ENCODE measurements at regions not wholly inside any gene's neighbourhood (a gene's known extent, or its start where the extent isn't known, plus 50 kb on each side); places are given as distances from the start of the nearest gene placed in this dataset.
"Not testable (repeated sequence)": the region's sequence is repeated elsewhere in the genome, so short reads cannot be mapped to it uniquely, and the experiment has no call there.

DNA sequence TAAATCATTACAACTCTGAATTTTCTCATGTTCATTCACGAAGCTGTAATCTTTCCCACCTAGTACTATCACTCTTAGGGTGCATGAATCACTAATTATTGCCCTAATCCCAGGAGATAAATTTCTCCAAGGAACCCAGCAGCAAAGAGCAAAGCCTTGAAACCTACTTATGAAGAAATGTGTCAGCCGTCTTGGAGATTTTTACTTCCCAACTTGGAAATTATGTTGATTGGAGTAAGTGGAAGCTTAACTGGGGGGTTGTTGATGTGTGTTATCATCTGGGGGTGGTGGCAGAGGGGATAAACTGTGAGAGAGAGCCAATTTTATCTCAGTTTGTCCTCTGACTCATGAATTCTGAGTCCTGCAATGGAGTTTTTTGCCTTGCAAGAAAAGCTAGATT lies 440.5 kb upstream of the WWC1 start:
- no peak for DNase-seq

DNA sequence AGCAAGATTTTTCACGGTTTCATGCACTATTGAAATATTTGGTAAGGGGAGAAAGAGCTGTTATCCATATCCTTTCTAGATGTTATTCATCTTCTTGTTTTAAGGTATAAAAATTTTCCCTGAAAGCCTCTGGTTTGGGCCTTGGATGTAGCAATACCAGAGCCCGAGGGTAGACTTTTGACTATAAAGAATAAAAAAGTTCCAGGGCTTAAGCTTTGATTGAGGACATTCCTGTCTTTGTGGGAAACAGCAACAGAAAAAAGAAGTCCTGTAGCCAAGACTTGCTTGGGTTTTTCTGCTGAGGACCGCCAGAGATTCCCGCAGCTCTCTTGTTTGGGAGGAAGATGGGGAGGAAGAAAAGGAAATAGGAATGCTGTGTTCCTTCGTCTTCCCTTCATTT lies 440.0 kb upstream of the WWC1 start:
- no peak for DNase-seq

DNA sequence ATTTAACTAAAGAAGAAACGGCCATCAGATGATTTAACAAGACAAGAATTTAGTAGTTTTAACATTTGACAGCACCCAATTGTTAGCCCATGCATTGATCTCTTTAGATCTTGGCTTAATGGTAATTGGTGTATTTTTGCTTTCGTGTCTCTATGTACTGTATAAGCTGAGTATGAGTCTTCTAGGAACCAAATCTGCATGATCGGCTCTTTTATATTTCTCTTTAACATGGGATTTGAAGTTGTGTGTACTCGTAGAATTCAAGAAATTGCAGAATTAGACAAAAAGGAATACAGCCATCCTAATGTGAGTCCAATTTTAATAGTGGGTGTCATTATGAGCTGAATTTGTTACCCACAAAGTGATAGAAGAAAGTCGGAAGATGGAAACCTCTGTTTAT lies 438.9 kb upstream of the WWC1 start:
- DNase-seq, result no peak

DNA sequence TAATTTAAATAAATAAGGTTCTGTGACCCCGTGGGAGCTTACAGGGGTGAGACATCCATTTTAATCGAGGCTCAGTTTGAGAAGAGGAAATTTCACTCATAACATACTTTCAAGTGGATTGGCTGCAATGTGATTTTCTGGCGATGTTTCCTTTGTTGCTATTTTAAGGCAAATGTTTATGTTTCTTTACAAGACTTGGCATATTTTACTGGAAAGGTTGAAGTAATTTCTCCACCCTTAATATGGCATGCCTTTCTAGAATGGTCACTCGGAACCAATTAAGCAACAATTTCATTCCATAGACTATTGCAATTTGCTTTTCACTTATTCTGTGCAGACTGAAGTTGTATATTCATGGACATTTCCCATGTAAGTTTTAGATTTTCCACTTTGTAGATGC lies 438.0 kb upstream of the WWC1 start:
- no peak for DNase-seq

DNA sequence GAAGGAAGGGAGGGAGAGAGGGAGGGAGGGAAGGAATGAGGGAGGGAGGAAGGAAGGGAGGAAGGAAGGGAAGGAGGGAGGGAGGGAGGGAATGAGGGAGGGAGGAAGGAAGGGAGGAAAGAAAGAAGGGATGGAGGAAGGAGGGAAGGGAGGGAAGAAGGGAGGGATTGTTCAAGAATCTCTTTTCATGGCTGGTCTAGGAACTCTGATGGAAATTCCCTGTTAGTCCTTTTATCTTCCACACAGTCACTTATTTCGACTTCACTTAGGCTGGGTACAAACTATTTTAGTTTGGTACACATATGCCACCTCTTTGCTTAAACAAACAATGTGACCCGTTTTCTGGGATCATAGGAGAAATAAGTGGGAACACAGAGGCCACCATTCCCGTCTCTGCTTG lies 435.6 kb upstream of the WWC1 start:
- DNase-seq, result no peak

DNA sequence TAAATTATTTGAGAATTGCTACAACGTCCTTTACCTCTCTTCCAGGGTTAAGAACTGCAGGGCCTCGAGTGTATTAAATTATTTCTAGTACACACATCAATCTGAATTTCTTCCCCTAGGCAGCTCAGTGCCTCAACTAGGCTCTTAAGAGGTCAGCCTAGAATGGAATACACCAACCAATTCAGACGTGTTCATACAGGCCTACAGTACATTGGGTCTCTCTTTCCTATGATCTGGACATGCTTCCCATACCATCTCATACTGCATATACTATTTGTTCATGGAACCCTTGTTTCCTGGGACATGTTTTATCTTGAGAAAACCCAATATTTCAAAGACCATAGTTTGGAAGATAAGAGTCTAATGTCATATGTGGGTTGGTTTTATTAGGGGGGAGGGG lies 434.1 kb upstream of the WWC1 start:
- no peak for DNase-seq

DNA sequence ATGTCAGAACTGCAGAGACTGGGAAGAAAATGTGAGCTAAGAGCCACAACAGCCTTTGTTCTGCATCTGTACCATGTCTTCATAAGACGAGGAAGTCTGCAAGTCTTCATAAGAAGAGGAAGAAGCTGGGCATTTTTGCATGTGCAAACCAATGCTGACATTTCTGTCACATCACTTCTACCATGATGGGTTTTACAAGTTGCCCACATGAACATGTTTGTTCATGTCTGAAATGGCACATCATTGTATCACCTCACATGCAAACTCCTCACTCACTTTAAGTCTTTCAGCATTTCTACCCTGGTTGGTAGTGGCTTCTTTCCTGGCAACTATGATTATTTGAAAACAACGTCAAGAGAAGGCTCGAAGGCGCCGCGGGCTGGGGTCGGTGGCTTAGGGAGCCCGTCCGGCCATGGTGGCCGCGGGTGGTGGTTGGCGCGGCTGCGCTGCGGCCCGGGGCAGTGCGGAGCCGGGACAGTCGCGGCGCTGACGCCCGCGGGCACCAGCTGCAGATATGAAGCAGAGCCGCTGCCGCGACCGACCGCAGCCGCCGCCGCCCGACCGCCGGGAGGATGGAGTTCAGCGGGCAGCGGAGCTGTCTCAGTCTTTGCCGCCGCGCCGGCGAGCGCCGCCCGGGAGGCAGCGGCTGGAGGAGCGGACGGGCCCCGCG lies 433.1 kb upstream of the WWC1 start:
- not testable (repeated sequence) for DNase-seq

DNA sequence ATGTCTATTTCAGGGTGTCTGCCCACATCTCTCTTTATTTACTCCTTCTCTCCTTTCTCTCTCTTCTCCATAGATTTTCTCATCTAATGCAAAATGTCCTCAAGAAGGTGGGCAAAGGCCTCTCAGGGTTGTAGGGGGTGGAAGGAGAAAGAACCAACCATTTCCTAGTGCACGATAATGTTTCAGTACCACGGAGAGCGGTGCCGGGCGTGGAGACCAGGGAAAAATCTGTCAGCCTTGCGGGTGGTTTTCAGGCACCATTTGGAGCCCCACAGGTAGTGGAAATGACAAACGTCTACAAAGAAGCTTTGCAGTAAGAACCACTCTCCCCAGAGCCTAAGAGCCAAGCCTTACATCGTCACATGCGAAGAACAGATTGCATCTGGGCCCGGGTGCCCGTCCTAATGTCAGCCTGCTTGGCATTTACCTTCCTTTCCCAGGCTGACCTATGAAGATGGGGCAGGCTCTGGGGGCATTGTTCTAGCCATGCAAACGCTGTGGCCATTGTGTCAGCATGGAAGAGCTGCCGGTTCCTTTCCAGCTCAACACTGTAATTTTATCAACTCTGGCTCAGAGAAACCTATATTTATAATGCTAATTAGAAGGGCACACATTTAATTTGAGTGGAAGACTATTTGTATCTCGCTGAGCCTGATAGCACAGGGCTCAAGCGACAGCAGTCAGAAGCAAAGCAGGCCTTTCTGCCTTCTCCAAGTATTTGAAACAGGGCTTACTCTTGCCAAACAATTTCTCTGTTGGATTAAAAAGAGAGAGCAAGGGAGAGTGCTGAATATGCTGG lies 430.1 kb upstream of the WWC1 start:
- no peak for DNase-seq

DNA sequence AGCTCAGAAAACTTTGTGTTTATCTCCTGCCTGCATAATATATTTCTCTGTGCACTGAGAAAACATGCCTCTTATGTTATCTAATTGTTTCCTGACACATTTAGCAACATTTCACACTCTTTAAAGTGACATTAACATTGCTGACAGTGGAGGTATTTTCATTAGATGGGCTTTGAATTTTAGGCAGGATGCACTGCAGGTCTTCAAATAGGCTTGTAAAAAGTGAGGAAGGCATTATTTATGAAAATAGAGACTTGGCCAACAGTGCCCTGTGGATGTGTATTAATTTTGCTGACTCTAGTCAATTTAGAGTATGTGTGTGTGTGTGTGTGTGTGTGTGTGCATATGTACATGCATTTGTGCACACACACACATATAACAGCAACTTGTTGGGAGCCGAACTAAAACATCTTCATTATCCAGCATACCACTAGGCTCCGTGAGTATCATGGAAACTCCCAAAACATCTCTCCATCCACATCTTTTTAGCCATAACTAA lies 429.5 kb upstream of the WWC1 start:
- DNase-seq, result no peak

DNA sequence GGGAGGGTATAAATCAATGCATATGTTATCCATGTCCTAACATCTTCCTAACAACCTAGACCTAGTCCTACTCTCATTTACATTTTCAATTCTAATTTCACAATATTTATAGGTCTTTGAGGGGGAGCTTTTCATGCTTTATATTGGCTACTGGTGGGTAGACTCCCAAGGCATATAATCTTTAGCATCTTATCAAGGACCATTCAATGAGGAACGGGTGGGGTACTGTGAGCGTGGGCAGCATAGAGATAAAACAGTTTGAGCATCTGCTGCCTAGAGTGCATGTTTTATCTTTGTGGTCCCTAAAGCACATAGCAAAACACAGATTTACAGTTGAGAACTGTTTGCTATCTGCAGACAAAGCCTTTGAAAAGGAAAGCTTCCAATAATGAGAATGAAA lies 427.6 kb upstream of the WWC1 start:
- DNase-seq, result no peak

DNA sequence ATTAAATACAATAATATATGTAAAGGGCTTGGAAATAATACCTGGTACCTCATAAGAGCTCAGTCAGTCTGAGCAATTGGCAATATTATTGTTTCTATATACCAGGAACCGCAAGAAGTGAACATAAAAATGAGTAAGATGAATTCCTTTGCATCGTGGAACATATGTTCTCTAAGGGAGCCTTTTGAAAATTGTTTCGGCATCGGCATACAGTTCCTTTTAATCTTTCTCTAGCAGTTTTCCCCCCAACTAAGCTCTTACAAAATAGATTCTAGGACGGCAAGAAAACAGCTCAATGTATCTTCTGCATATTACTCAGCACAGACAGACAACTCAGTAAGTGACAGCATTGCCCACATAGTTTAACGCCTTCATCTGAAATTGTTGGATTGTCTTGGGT lies 426.6 kb upstream of the WWC1 start:
- no peak for DNase-seq

DNA sequence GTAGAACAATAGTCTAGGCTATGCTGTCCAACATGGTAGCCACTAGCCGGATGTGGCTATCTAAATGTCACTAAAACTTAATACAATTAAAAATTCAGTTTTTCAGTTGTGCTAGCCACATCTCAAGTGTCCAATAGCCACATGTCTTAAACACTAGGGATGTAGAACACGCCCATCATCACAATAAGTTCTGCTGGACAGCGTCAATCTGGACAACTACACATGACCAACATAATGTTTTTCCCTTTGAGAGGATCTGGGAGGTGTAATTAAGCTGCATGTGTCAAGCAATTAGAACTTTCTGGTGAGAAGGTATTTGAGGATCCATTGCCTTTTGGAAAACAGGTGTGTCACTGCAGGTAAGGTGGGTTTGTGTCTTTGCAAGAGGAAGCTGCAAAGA lies 424.6 kb upstream of the WWC1 start:
- DNase-seq, result no peak

DNA sequence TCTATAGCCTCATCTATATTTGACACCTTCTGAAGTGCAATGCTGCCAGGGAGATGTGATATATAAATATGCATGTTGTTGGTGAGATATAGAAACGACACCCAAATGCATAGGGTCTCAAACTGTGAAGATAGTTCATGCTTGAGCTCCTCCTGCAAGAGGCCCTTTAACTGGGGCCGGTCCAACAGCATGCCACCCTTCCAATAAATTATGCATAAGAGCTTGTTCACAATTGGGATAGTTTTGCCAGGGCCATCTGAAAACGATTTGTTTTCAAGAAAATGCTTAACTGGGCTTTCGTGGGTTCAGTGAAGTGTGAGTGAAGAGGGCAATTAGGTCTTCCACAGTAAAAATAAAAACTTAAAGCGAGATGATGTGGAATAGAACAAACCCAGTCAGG lies 424.2 kb upstream of the WWC1 start:
- DNase-seq, result no peak

DNA sequence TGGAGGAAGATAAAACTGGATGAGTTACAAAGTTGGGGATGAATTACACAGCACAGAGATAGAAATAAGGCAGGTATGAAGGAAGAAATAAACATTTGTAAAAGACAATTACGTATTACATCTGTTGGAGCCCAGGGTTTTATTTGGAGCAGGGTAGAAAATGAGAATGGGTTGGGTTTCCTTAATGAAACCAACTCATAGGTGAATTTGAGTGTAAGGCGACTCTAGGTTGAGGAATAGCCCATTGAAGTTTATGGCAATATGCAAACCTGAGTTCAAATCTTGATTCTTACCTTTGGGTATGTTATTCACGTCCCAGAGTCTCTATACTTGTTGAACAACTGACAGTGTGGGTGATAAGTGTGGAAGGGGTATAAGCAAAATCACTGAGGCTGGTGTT lies 422.3 kb upstream of the WWC1 start:
- no peak for DNase-seq

DNA sequence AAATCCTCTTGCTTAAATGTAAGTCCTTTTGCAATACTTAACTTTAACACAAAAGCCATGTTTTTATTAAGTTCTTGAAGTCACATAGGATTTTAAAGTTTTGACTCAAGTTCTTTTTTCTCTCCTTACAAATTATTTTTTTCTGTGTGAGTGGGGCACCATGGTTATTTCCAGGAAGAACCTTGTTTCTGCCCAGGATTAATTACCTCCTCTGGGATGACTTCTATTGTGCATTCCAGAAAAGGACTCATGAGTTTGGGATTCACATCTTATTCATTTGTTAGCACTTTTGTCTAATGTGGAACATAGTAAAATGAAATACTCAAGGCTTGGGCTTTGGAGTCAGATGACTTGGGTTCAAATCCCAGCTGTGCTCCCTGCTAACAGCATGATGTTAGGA lies 421.4 kb upstream of the WWC1 start:
- DNase-seq, result no peak

DNA sequence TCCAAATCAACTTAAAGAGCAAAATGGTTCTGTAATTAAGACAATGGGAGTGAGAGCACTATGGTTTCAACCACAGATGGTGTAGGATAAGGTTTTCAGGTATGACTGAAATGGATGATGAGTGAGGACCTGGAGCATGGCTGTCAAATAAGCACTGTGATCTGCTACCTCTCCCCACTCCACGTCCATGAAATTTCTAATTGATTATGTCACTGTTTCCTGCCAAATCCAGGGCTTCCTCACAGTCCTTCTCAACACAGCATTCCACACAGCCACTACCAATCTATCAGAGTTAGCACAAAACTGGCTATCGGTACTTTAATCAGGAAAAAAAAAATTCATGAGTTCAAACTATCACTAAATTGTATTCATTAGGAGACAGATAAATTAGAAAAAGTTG lies 420.4 kb upstream of the WWC1 start:
- DNase-seq, result no peak

DNA sequence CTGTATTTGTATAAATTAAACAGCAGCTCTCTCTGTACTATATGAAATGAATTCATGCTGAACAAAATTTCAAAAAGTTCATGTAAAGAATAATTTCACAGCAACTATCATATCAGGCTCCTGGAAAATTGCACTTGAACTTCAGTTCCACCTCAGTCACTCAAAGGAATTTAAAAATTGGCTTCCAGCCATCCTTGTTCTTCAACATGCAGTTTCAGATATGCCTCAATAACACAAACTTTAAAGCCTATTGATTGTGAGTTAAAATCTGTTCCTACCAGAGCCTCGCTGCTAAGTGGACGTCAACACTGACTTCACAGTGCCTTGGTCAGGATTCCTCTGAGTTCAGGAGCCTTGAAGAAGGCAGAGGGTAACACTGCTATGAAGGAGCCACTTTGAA lies 418.7 kb upstream of the WWC1 start:
- no peak for DNase-seq

DNA sequence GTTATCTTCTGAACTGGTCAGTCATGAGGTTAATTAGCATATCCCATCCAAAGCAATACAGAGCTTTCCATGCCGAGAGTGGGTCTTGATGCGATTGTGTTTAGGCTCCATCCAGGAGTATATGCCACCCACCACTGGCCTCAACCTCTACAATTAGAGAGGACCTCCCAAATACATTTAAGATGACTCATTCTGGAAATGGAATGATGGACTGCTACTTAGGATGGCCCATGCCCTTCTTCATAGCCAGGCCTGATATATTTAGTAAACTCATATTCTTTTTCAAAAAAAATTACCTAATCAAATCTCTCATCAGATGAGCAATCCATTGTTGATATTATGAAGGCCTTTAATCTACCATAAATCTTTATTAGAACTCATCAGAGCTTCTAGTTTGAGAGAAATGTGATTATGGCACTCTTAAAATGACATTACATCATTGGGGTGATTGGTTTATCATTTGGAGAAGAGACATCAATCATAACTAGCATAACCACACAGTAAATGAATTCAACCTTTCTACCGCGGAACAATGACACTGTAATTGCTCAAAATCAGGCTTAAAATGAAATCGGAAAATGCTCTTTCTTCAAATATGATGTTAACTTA lies 414.2 kb upstream of the WWC1 start:
- no peak for DNase-seq

DNA sequence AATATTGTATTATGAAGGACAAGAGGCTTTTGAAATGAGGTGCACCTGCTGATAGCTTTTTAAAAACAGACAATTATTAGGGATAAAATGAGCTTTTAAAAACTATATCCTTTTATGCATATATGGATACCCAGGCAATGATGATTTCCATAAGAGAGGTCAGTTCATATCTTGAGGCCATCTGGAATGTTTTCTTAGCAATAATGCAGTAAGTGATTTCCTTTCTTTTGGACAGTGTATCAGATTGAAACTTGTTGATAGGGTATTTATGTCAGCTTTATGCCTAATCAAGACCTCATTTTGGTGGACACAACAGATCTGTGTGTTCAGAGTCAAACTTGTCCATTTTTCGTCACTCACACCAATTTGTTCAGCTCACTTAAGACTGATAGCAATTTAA lies 413.5 kb upstream of the WWC1 start:
- no peak for DNase-seq

DNA sequence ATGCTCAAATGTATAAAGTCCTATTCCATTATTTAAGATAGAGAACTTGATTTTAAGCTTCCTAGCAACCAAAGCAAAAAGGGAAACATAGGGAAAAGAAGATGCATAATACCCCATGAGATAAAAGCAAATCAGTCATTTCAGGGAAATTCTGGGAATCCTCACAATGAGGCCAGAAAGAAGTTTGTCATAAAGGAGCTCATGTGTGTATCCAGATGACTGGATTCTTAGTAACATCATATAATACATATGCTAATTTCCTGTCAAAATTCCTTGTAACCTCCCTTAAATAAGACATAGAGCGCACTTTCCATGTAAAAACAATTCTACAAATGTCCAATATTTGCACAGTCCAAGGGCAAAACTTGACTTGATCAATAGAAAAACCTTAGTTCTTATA lies 411.0 kb upstream of the WWC1 start:
- DNase-seq, result no peak

DNA sequence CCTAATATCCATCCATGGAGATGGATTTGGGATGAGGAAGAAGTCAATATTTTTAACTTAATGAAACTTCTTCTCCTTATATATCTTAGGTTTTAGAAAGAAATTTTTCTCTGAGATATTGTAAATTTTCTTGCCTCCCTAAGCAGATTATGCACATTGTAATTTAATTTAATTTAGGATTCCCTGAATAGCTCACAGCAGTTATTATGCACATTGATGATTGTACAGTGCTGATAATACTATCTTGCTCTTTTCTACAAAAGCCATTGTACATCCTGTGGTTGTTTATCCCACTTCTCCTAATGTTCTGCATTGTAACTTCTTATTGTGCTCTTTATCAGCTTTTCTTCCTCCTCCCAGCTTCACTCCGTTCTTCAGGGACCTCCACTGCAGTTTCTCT lies 410.4 kb upstream of the WWC1 start:
- no peak for DNase-seq

DNA sequence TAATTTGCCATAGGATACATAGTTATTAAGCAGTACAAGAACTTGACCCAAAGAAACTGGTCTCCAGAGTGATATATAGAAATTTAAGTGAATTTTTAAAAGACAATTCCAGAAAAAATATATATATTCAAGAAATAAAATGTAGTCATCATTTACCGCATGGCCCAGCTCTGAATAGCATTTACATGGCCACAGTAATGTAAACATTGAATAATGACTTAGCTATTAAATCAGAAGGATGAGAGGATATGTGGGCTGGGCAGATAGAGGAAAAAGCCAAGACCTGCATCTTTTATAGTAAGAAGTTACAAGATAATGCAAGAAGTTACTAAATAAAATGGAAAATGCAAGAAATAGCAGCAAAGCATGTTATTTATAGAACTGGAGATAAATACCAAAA lies 405.2 kb upstream of the WWC1 start:
- no peak for DNase-seq

DNA sequence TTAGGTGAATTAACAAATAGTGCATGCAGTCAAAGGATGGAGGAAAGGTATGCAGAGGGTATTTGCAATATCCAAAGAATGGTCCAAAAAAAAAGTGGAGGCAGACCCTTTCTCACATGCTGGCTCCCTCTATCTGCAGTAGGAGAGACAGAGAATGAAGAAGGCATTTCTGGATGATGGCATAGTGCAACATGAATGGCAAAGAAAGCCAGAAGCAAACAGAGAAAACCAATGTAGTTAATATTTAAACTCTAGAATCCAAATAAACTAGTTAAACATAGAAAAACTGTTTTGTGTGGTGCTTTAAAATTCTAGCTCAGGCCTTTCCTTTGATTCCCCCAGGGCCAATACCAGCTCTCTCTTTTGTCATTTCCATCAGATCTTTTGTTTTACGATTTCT lies 403.1 kb upstream of the WWC1 start:
- DNase-seq, result no peak

DNA sequence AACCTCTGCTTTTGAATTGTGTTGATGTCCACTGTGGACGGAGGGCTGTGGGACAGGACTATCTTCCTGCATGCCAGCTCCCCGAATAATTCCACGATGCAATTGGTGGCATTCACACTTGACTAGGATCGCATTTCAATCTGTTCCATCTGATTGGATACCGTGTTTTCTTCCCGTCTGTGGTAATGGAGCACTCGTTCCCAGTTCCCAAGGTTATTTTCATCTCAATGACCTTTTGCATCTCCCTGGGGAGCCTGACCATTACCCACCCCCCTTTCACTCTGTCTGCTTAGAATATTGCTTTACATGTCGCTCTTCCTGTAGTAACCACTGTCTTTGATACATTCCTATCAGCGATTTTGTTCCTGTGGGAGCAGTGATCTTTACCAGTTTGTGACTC lies 402.2 kb upstream of the WWC1 start:
- no peak for DNase-seq

All from NCI-H2029 treated with DMSO at 0.1 percent for 48 hours (cell line).